H1 (cell line): ENCODE measurements at regions not wholly inside any gene's neighbourhood (a gene's known extent, or its start where the extent isn't known, plus 50 kb on each side); places are given as distances from the start of the nearest gene placed in this dataset.

Source experiments
- CTCF ChIA-PET: fragments of 300-600 bp; sonication (Branson Sonifier 250); formaldehyde crosslinking; loops from one replicate; lab custom pipeline; 2021; ENCODE audit not compliant: partially characterized antibody; lab: Charles Lee
- POLR2A ChIA-PET: fragments of 300-600 bp; sonication (Branson Sonifier 250); formaldehyde crosslinking; loops from one replicate; lab custom pipeline; 2021; ENCODE audit warnings: inconsistent platforms; ENCODE audit not compliant: partially characterized antibody; lab: Charles Lee
- DNase-seq, 2 experiments: peaks; one replicate each; pipeline versions ENCODE4 v3.0.0 to v3.0.0-alpha.2; 2010 to 2022; ENCODE audit warnings: low spot score in 2 of 2, low read depth in 1 of 2, mixed read lengths in 1 of 2
- FAIRE-seq: peaks from 2 replicates; lab custom pipeline; 2011; peaks lifted over from hg19 to GRCh38; lab: Jason Lieb, UNC
- H2AFZ ChIP-seq: 2 replicates; pipeline ENCODE4 v1.8.1; 2012; ENCODE audit warnings: low read length, inconsistent platforms
- H2AK5ac ChIP-seq: 2 replicates; pipeline ENCODE4 v1.6.1; 2013; ENCODE audit warnings: low read depth, low read length
- H2BK120ac ChIP-seq: replicated peaks from 2 replicates; pipeline ENCODE3; 2013; ENCODE audit warnings: low read depth, low read length, inconsistent platforms
- H2BK12ac ChIP-seq: 2 replicates; pipeline ENCODE4 v1.6.1; 2013; ENCODE audit warnings: low read depth, low read length
- H2BK15ac ChIP-seq: 2 replicates; pipeline ENCODE4 v1.6.1; 2013; ENCODE audit warnings: low read length
- H2BK20ac ChIP-seq: 2 replicates; pipeline ENCODE4 v1.6.1; 2013; ENCODE audit warnings: low read length
- H2BK5ac ChIP-seq: 2 replicates; pipeline ENCODE4 v1.6.1; 2013; ENCODE audit warnings: low read depth, low read length
- H3K14ac ChIP-seq: 2 replicates; pipeline ENCODE4 v1.6.1; 2013; ENCODE audit warnings: inconsistent platforms; ENCODE audit not compliant: insufficient read length
- H3K18ac ChIP-seq: 2 replicates; pipeline ENCODE4 v1.6.1; 2013; ENCODE audit warnings: low read length; ENCODE audit errors: extremely low read depth
- H3K23ac ChIP-seq: 2 replicates; pipeline ENCODE4 v1.6.1; 2013; ENCODE audit warnings: inconsistent platforms; ENCODE audit not compliant: insufficient read length
- H3K23me2 ChIP-seq: 2 replicates; pipeline ENCODE4 v1.6.1; 2013; ENCODE audit warnings: low read depth, low read length
- H3K27ac ChIP-seq: 2 replicates; pipeline ENCODE4 v1.6.1; 2011; ENCODE audit warnings: low read depth, low read length, inconsistent platforms
- H3K27me3 ChIP-seq, 4 experiments: replicated peaks in 1 of 4; 1 replicate in 1 of 4; 2 replicates in 3 of 4; pipeline versions ENCODE4 v1.6.1 to v1.8.1; 2011 to 2013; ENCODE audit warnings: low read length in 3 of 4, mild to moderate bottlenecking in 3 of 4, inconsistent platforms in 2 of 4, mixed read lengths in 2 of 4, moderate library complexity in 1 of 4; ENCODE audit not compliant: control insufficient read depth in 3 of 4, insufficient read depth in 3 of 4; ENCODE audit errors: extremely low read depth in 1 of 4
- H3K36me3 ChIP-seq, 4 experiments: 2 replicates each; pipeline versions ENCODE4 v1.6.1 to v1.8.1; 2011 to 2013; ENCODE audit warnings: mild to moderate bottlenecking in 4 of 4, low read length in 3 of 4, moderate library complexity in 2 of 4, control low read depth in 1 of 4, inconsistent platforms in 1 of 4; ENCODE audit not compliant: insufficient read depth in 4 of 4, control insufficient read depth in 2 of 4
- H3K4ac ChIP-seq: replicated peaks from 2 replicates; pipeline ENCODE3; 2013; ENCODE audit warnings: low read length, low read depth, mixed read lengths, inconsistent platforms; ENCODE audit not compliant: insufficient read length
- H3K4me1 ChIP-seq, 4 experiments: replicated peaks in 1 of 4; 1 replicate in 1 of 4; 2 replicates in 3 of 4; pipeline versions ENCODE4 v1.6.1 to v1.8.1; 2011 to 2013; ENCODE audit warnings: low read length in 3 of 4, inconsistent platforms in 2 of 4, mixed read lengths in 1 of 4; ENCODE audit not compliant: insufficient read depth in 4 of 4, control insufficient read depth in 3 of 4
- H3K4me2 ChIP-seq, 2 experiments: 2 replicates each; pipeline versions ENCODE4 v1.6.1 to v1.8.1; 2011 to 2013; ENCODE audit warnings: low read depth in 2 of 2, low read length in 2 of 2, control low read depth in 1 of 2, inconsistent platforms in 1 of 2, mild to moderate bottlenecking in 1 of 2; ENCODE audit not compliant: insufficient read depth in 1 of 2
- H3K4me3 ChIP-seq, 4 experiments: fragments of 200-600, 300-600 bp in 1 of 4; sonication (generic), shearing (Covaris generic), sonication (Bioruptor Twin) in 1 of 4; 2 replicates each; pipeline versions ENCODE4 v1.5.1 to v1.8.1; 2011 to 2016; ENCODE audit warnings: low read length in 4 of 4, low read depth in 3 of 4, control low read depth in 2 of 4, inconsistent platforms in 2 of 4, mild to moderate bottlenecking in 2 of 4, mixed read lengths in 1 of 4, moderate library complexity in 1 of 4; ENCODE audit not compliant: insufficient read depth in 2 of 4; ENCODE audit errors: extremely low read depth in 1 of 4
- H3K56ac ChIP-seq: replicated peaks from 2 replicates; pipeline ENCODE3; 2013; ENCODE audit warnings: low read depth, mild to moderate bottlenecking, mixed read lengths, low read length, inconsistent platforms; ENCODE audit not compliant: insufficient read length
- H3K79me1 ChIP-seq: 2 replicates; pipeline ENCODE4 v1.6.1; 2013; ENCODE audit warnings: low read depth, low read length, control low read depth
- H3K79me2 ChIP-seq, 2 experiments: 2 replicates each; pipeline versions ENCODE4 v1.6.1 to v1.8.1; 2012 to 2013; ENCODE audit warnings: low read length in 2 of 2, mild to moderate bottlenecking in 2 of 2, inconsistent platforms in 1 of 2; ENCODE audit not compliant: insufficient read depth in 2 of 2, control insufficient read depth in 1 of 2
- H3K9ac ChIP-seq, 4 experiments: replicated peaks in 1 of 4; 1 replicate in 1 of 4; 2 replicates in 3 of 4; pipeline versions ENCODE4 v1.6.1 to v1.8.1; 2011 to 2013; ENCODE audit warnings: low read depth in 3 of 4, low read length in 3 of 4, control low read depth in 2 of 4, mild to moderate bottlenecking in 2 of 4, moderate library complexity in 2 of 4, inconsistent platforms in 1 of 4; ENCODE audit errors: extremely low read depth in 1 of 4
- H3K9me3 ChIP-seq, 2 experiments: 2 replicates each; pipeline versions ENCODE4 v1.6.1 to v1.8.1; 2012 to 2013; ENCODE audit warnings: mild to moderate bottlenecking in 2 of 2, moderate library complexity in 2 of 2, control low read depth in 1 of 2, inconsistent platforms in 1 of 2, low read depth in 1 of 2, low read length in 1 of 2, mixed read lengths in 1 of 2; ENCODE audit not compliant: insufficient read depth in 2 of 2
- H4K20me1 ChIP-seq, 2 experiments: replicated peaks in 1 of 2; 2 replicates each; pipeline versions ENCODE3 to v1.8.1; 2011 to 2013; ENCODE audit warnings: inconsistent platforms in 2 of 2, low read length in 2 of 2, mild to moderate bottlenecking in 1 of 2; ENCODE audit not compliant: insufficient read depth in 2 of 2, control insufficient read depth in 1 of 2
- H4K5ac ChIP-seq: 2 replicates; pipeline ENCODE4 v1.6.1; 2013; ENCODE audit warnings: low read length, low read depth, mixed read lengths, inconsistent platforms; ENCODE audit not compliant: insufficient read length
- H4K8ac ChIP-seq: 2 replicates; pipeline ENCODE4 v1.8.0; 2013; ENCODE audit warnings: mild to moderate bottlenecking, moderate library complexity, low read length, inconsistent platforms; ENCODE audit not compliant: insufficient read depth; ENCODE audit errors: extremely low read depth
- H4K91ac ChIP-seq: replicated peaks from 2 replicates; pipeline ENCODE3; 2013; ENCODE audit warnings: low read length, mixed read lengths, inconsistent platforms; ENCODE audit not compliant: insufficient read length
- BRCA1 ChIP-seq: IDR thresholded peaks from 2 replicates; pipeline ENCODE4 v1.6.1; 2012; ENCODE audit warnings: low read depth, low read length, improper control_type of control experiment
- EGR1 ChIP-seq: IDR thresholded peaks from 2 replicates; pipeline ENCODE4 v1.6.1; 2011; ENCODE audit warnings: low read depth, low read length, borderline replicate concordance
- HDAC2 ChIP-seq, 2 experiments: fragments of 300-600 bp in 1 of 2; sonication (generic) in 1 of 2; IDR thresholded peaks; 2 replicates each; pipeline ENCODE4 v1.6.1; 2011 to 2012; ENCODE audit warnings: low read depth in 2 of 2, low read length in 2 of 2, mild to moderate bottlenecking in 2 of 2, moderate library complexity in 2 of 2, borderline replicate concordance in 1 of 2, inconsistent platforms in 1 of 2
- KDM1A ChIP-seq: fragments of 200-600, 300-600 bp; sonication (generic); IDR thresholded peaks from 2 replicates; pipeline ENCODE4 v1.7.1; 2016; ENCODE audit warnings: mild to moderate bottlenecking, low read length, borderline replicate concordance
- KDM4A ChIP-seq: IDR thresholded peaks from one replicate; pipeline ENCODE4 v1.7.1; 2012; ENCODE audit warnings: low read depth, mild to moderate bottlenecking, moderate library complexity, low read length, inconsistent platforms; ENCODE audit not compliant: severe bottlenecking
- POLR2AphosphoS5 ChIP-seq: IDR thresholded peaks from 2 replicates; pipeline ENCODE4 v1.6.1; 2011; ENCODE audit warnings: low read depth, low read length
- SIN3A ChIP-seq, 2 experiments: IDR thresholded peaks in 1 of 2; conservative IDR thresholded peaks in 1 of 2; 2 replicates each; pipeline ENCODE4 v1.6.1; 2011 to 2012; ENCODE audit warnings: low read length in 2 of 2, improper control_type of control experiment in 1 of 2, low read depth in 1 of 2, mild to moderate bottlenecking in 1 of 2
- SRF ChIP-seq: IDR thresholded peaks from 2 replicates; pipeline ENCODE4 v1.6.1; 2011; ENCODE audit warnings: mild to moderate bottlenecking, low read depth, low read length, moderate library complexity
- WGBS, 2 experiments: shearing (Covaris generic) in 1 of 2; methylation state at CpG; one replicate each; pipeline versions ENCODE4 v1.1.6 to v1.1.7; 2013 to 2015; ENCODE audit warnings: low lambda C conversion rate in 2 of 2, mixed read lengths in 2 of 2, inconsistent platforms in 1 of 2, low coverage in 1 of 2, missing lambda C conversion rate in 1 of 2; ENCODE audit not compliant: insufficient replicate concordance in 2 of 2, insufficient coverage in 1 of 2, insufficient read length in 1 of 2; ENCODE audit errors: extremely low coverage in 1 of 2, missing lambda C conversion rate in 1 of 2; 5-methylcytosine and 5-hydroxymethylcytosine counted together

- no peak overlapping the region for H2BK20ac ChIP-seq
- no peak overlapping the region for H3K4me2 ChIP-seq
- no peak overlapping the region for H2AFZ ChIP-seq
- H4K8ac ChIP-seq: peak overlapping the region; percentile 46; the same call in 1 of the 2 replicates
- peaks cover 4 to 23% (median 13%) of the 10 kb centered on the region in 4 experiments for H3K4me1 ChIP-seq
- no peak overlapping the region for H2BK12ac ChIP-seq
- FAIRE-seq (no peak), DNase-seq (no peak)
- no peaks in the 10 kb centered on the region for H3K79me1 ChIP-seq
- H3K9ac ChIP-seq: no peak overlapping the region
- no peak overlapping the region for H2BK120ac ChIP-seq
- ChIA-PET POLR2A (interaction anchor here (1.5 to 2.5 kb wide), 3 partner anchors 10 to 19 kb away, joined by 3 to 8 read pairs (median 4); no protein-coding TSS in a partner anchor), CTCF (interaction anchor here (0.7 to 15.1 kb wide), 23 partner anchors 12 to 357 kb away, joined by 3 to 277 read pairs (median 5); no protein-coding TSS in a partner anchor)
- no peaks in the 10 kb centered on the region for H3K36me3 ChIP-seq
- H4K91ac ChIP-seq: no peak overlapping the region
- H4K5ac ChIP-seq: no peak overlapping the region
- H3K56ac ChIP-seq: no peak overlapping the region
- no peaks in the 10 kb centered on the region for H3K79me2 ChIP-seq
- H3K27ac ChIP-seq: no peak overlapping the region
- H3K4ac ChIP-seq: no peak overlapping the region
- no peaks in the 10 kb centered on the region for H4K20me1 ChIP-seq
- no peak overlapping the region for H2BK15ac ChIP-seq
- H3K14ac ChIP-seq: no peak overlapping the region
- no peak overlapping the region for H3K23ac ChIP-seq
- H3K23me2 ChIP-seq: no peaks in the 10 kb centered on the region; the same call in 1 of the 2 replicates
- H3K18ac ChIP-seq: no peak overlapping the region
- no peaks in the 10 kb centered on the region; a peak in 1 of 7 replicates for H3K27me3 ChIP-seq
- WGBS, 2 experiments: 88% methylated on average over 15 of the region's 15 CpGs; no CpG with 5 or more reads in 1 of the 2 experiments
- no peaks in the 10 kb centered on the region for H3K9me3 ChIP-seq
- H2BK5ac ChIP-seq: no peak overlapping the region
- no peak overlapping the region for H2AK5ac ChIP-seq
- H3K4me3 ChIP-seq: no peak overlapping the region
- TF ChIP-seq KDM1A: no peak
- no peak for TF ChIP-seq POLR2AphosphoS5
- TF ChIP-seq SIN3A (conservative IDR thresholded peaks at IDR 0.05 in 1 of 2, IDR thresholded peaks at IDR 0.05 in 1 of 2; ENCODE audit: low read depth in 1 of 2, low read length in 2 of 2): no peak
- no peak for TF ChIP-seq BRCA1
- TF ChIP-seq HDAC2 (IDR thresholded peaks at IDR 0.05; ENCODE audit: borderline replicate concordance in 1 of 2, low read depth in 2 of 2, low read length in 2 of 2): no peak
- TF ChIP-seq SRF: no peak
- TF ChIP-seq KDM4A: no peak
- TF ChIP-seq EGR1: no peak
Measured at GRCh38 chr16:85471469-85472431, 141.4 kb upstream of the GSE1 start.
